Activated B cell treated with CpG ODN at 0.5 μM for 24 hours (primary cell): ENCODE measurements at regions not wholly inside any gene's neighbourhood (a gene's known extent, or its start where the extent isn't known, plus 50 kb on each side); places are given as distances from the start of the nearest gene placed in this dataset.

Experiments
- ATAC-seq: fragments of 200-7000 bp; cut with Tn5 transposase; one replicate; pipeline ENCODE4 v1.10.0; 2021; ENCODE audit warnings: low read depth, mild to moderate bottlenecking, moderate library complexity
- CTCF ChIA-PET: fragments of 350-600 bp; sonication (Branson Sonifier 250); formaldehyde crosslinking; loops from one replicate; lab custom pipeline; 2021; ENCODE audit warnings: antibody characterized with exemption; lab: Charles Lee
- POLR2A ChIA-PET: fragments of 350-600 bp; sonication (Branson Sonifier 250); formaldehyde crosslinking; loops from one replicate; lab custom pipeline; 2021; ENCODE audit warnings: antibody characterized with exemption; lab: Charles Lee
- DNase-seq: peaks from one replicate; pipeline ENCODE4 v3.0.0; 2022
- H3K27ac Mint-ChIP-seq: one replicate; pipeline ENCODE4 v1.8.0; 2020; ENCODE audit warnings: mixed read lengths
- H3K27me3 Mint-ChIP-seq: one replicate; pipeline ENCODE4 v1.8.0; 2021; ENCODE audit warnings: mixed read lengths
- H3K36me3 Mint-ChIP-seq: one replicate; pipeline ENCODE4 v1.8.0; 2021; ENCODE audit warnings: low read depth, mixed read lengths
- H3K4me1 Mint-ChIP-seq: one replicate; pipeline ENCODE4 v1.8.0; 2021; ENCODE audit warnings: mixed read lengths
- H3K4me3 Mint-ChIP-seq: one replicate; pipeline ENCODE4 v1.8.0; 2020; ENCODE audit warnings: mild to moderate bottlenecking, mixed read lengths
- H3K9me3 Mint-ChIP-seq: one replicate; pipeline ENCODE4 v1.8.0; 2020; ENCODE audit warnings: mixed read lengths
- CTCF ChIP-seq: fragments of 200-600 bp; IDR thresholded peaks from one replicate; pipeline ENCODE4 v1.8.0; 2022; ENCODE audit warnings: antibody characterized with exemption, mild to moderate bottlenecking
- intact Hi-C: fragments of 100-400 bp; cut with micrococcal nuclease; formaldehyde crosslinking; loops from one replicate; pipeline ENCODE4 v1.15.1; 2024

- CTCF ChIA-PET, result no interaction called here
- no peak overlapping the region for H3K4me3 Mint-ChIP-seq
Measured at GRCh38 chr4:184879271-184879670, 53.5 kb upstream of the ACSL1 start.

GRCh38 chr4:184882276-184882675, 56.5 kb upstream of the ACSL1 start:
- ChIA-PET POLR2A (no interaction called here), CTCF (no interaction called here)
- DNase-seq (no peak), ATAC-seq (no peak)
- H3K27ac Mint-ChIP-seq, result no peak overlapping the region
- H3K9me3 Mint-ChIP-seq, result no peaks in the 10 kb centered on the region
- intact Hi-C loops, result no loop called here
- TF ChIP-seq CTCF, result no peak
- peaks cover 2% of the 10 kb centered on the region for H3K4me1 Mint-ChIP-seq
- no peaks in the 10 kb centered on the region for H3K36me3 Mint-ChIP-seq
- H3K27me3 Mint-ChIP-seq, result no peaks in the 10 kb centered on the region
- H3K4me3 Mint-ChIP-seq, result no peak overlapping the region

More at GRCh38 chr4:184879271-184879670, 53.5 kb upstream of the ACSL1 start:
- DNase-seq, result no peak
- intact Hi-C loops, result no loop called here
- H3K27ac Mint-ChIP-seq, result no peak overlapping the region
- no peaks in the 10 kb centered on the region for H3K27me3 Mint-ChIP-seq
- peaks cover 2% of the 10 kb centered on the region for H3K4me1 Mint-ChIP-seq
- no peaks in the 10 kb centered on the region for H3K9me3 Mint-ChIP-seq
- POLR2A ChIA-PET, result no interaction called here
- ATAC-seq, result no peak
- no peaks in the 10 kb centered on the region for H3K36me3 Mint-ChIP-seq
- TF ChIP-seq CTCF, result no peak

GRCh38 chr4:184883024-184883423, 57.3 kb upstream of the ACSL1 start:
- ChIA-PET CTCF (no interaction called here), POLR2A (no interaction called here)
- H3K4me3 Mint-ChIP-seq, result no peak overlapping the region
- H3K36me3 Mint-ChIP-seq, result no peaks in the 10 kb centered on the region
- DNase-seq (no peak), ATAC-seq (no peak)
- no peaks in the 10 kb centered on the region for H3K9me3 Mint-ChIP-seq
- H3K4me1 Mint-ChIP-seq, result peaks cover 2% of the 10 kb centered on the region
- intact Hi-C loops, result no loop called here
- no peak overlapping the region for H3K27ac Mint-ChIP-seq
- TF ChIP-seq CTCF, result no peak
- no peaks in the 10 kb centered on the region for H3K27me3 Mint-ChIP-seq

DNA sequence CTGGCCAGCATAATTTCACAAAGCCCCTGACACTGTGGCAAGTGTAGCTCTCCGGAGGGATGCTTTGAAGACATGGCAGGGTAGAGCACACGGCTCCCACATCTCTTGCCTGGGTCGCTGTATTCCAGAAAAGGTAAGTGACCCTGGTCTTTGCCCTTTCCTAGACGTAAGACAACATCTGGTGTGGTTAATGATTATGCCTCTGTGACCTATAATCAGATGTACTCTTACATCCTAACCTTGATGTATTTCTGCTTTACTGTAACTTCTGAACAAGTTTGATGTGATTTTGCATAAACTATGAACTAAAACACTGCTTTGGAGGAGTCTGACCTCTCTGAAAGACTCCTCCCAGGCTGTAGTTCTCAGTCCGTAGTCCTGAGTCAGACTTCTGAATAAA, 59.1 kb upstream of the ACSL1 start:
- TF ChIP-seq CTCF, result no peak
- DNase-seq (no peak), ATAC-seq (no peak)
- no peak overlapping the region for H3K27ac Mint-ChIP-seq
- H3K9me3 Mint-ChIP-seq, result no peaks in the 10 kb centered on the region
- ChIA-PET POLR2A (no interaction called here), CTCF (no interaction called here)
- intact Hi-C loops, result no loop called here
- H3K36me3 Mint-ChIP-seq, result no peaks in the 10 kb centered on the region
- H3K4me3 Mint-ChIP-seq, result no peak overlapping the region
- no peaks in the 10 kb centered on the region for H3K27me3 Mint-ChIP-seq
- peaks cover 14% of the 10 kb centered on the region for H3K4me1 Mint-ChIP-seq

- CTCF ChIA-PET, result no interaction called here
Measured at GRCh38 chr4:184885602-184886001, 59.8 kb upstream of the ACSL1 start.

More at GRCh38 chr4:184885602-184886001, 59.8 kb upstream of the ACSL1 start:
- Mint-ChIP-seq H3K36me3 (no peaks in the 10 kb centered on the region), H3K27ac (no peak overlapping the region), H3K4me1 (peaks cover 21% of the 10 kb centered on the region), H3K4me3 (no peak overlapping the region), H3K27me3 (no peaks in the 10 kb centered on the region), H3K9me3 (no peaks in the 10 kb centered on the region)
- ATAC-seq (no peak), DNase-seq (no peak)
- intact Hi-C loops, result no loop called here
- POLR2A ChIA-PET, result no interaction called here
- TF ChIP-seq CTCF, result no peak
